IMR-90 (cell line): ENCODE measurements at regions not wholly inside any gene's neighbourhood (a gene's known extent, or its start where the extent isn't known, plus 50 kb on each side); places are given as distances from the start of the nearest gene placed in this dataset.

ENCODE experiments used
- ATAC-seq: fragments of 200-7000 bp; cut with Tn5 transposase; 2 replicates; pipeline ENCODE4 v1.9.1; 2020; ENCODE audit warnings: low read depth, mild to moderate bottlenecking, moderate library complexity
- BruUV-seq: library from RNA; stranded (reverse); fragments of 400-500 nt; replicated peaks from 2 replicates; lab custom pipeline; 2021; lab: Mats Ljungman, UMichigan
- CTCF ChIA-PET: fragments of 300-600 bp; formaldehyde crosslinking; extraction: SDS; loops from one replicate; lab custom pipeline; 2021; ENCODE audit warnings: antibody characterized with exemption; lab: Yijun Ruan, JAX
- POLR2A ChIA-PET: fragments of 300-600 bp; sonication (Branson Sonifier 250); formaldehyde crosslinking; loops from one replicate; lab custom pipeline; 2022; ENCODE audit warnings: antibody characterized with exemption; ENCODE audit not compliant: unreplicated experiment; lab: Charles Lee
- DNase-seq: peaks from one replicate; pipeline ENCODE4 v3.0.0; 2013
- H2AFZ ChIP-seq: replicated peaks from 2 replicates; pipeline ENCODE3; 2013; ENCODE audit warnings: low read length, mild to moderate bottlenecking; ENCODE audit not compliant: poor library complexity
- H2AK5ac ChIP-seq: 2 replicates; pipeline ENCODE4 v1.6.1; 2013; ENCODE audit warnings: low read depth, low read length, inconsistent platforms
- H2AK9ac ChIP-seq: replicated peaks from 2 replicates; pipeline ENCODE3; 2013; ENCODE audit warnings: mild to moderate bottlenecking, low read depth, low read length, moderate library complexity; ENCODE audit not compliant: poor library complexity
- H2BK120ac ChIP-seq: 2 replicates; pipeline ENCODE4 v1.6.1; 2013; ENCODE audit warnings: low read depth, low read length, inconsistent platforms
- H2BK15ac ChIP-seq: 3 replicates; pipeline ENCODE4 v1.6.1; 2013; ENCODE audit warnings: low read depth, low read length, inconsistent platforms
- H2BK20ac ChIP-seq: 2 replicates; pipeline ENCODE4 v1.6.1; 2013; ENCODE audit warnings: low read depth, mild to moderate bottlenecking, inconsistent platforms, low read length, moderate library complexity
- H2BK5ac ChIP-seq: 2 replicates; pipeline ENCODE4 v1.6.1; 2013; ENCODE audit warnings: mild to moderate bottlenecking, low read depth, low read length, inconsistent platforms; ENCODE audit not compliant: poor library complexity, severe bottlenecking
- H3K14ac ChIP-seq: replicated peaks from 2 replicates; pipeline ENCODE4 v1.6.1; 2013; ENCODE audit warnings: low read depth, low read length, inconsistent platforms
- H3K18ac ChIP-seq: 2 replicates; pipeline ENCODE4 v1.6.1; 2013; ENCODE audit warnings: low read depth, low read length, control low read depth
- H3K23ac ChIP-seq: 2 replicates; pipeline ENCODE4 v1.6.1; 2013; ENCODE audit warnings: low read depth, low read length, inconsistent platforms
- H3K27ac ChIP-seq: 2 replicates; pipeline ENCODE4 v1.5.1; 2013; ENCODE audit warnings: mild to moderate bottlenecking, control low read depth, low read length; ENCODE audit not compliant: insufficient read depth
- H3K27me3 ChIP-seq: 2 replicates; pipeline ENCODE4 v1.6.1; 2013; ENCODE audit warnings: low read length; ENCODE audit not compliant: control insufficient read depth, insufficient read depth
- H3K36me3 ChIP-seq: 2 replicates; pipeline ENCODE4 v1.6.1; 2013; ENCODE audit warnings: low read length, mixed read lengths; ENCODE audit not compliant: control insufficient read depth, insufficient read depth
- H3K4ac ChIP-seq: 2 replicates; pipeline ENCODE4 v1.6.1; 2013; ENCODE audit warnings: low read depth, low read length, inconsistent platforms
- H3K4me1 ChIP-seq: 2 replicates; pipeline ENCODE4 v1.6.1; 2013; ENCODE audit warnings: low read length, mixed read lengths; ENCODE audit not compliant: control insufficient read depth, insufficient read depth
- H3K4me2 ChIP-seq: 2 replicates; pipeline ENCODE4 v1.6.1; 2013; ENCODE audit warnings: low read depth, mild to moderate bottlenecking, control low read depth, low read length, moderate library complexity
- H3K4me3 ChIP-seq: 2 replicates; pipeline ENCODE4 v1.5.1; 2013; ENCODE audit warnings: low read depth, mild to moderate bottlenecking, control low read depth, low read length, moderate library complexity; ENCODE audit not compliant: insufficient read depth
- H3K56ac ChIP-seq: 2 replicates; pipeline ENCODE4 v1.6.1; 2013; ENCODE audit warnings: low read length, inconsistent platforms; ENCODE audit not compliant: insufficient read depth; ENCODE audit errors: extremely low read depth
- H3K79me1 ChIP-seq, 2 experiments: 2 replicates each; pipeline ENCODE4 v1.6.1; 2013; ENCODE audit warnings: low read length in 2 of 2, inconsistent platforms in 1 of 2, low read depth in 1 of 2
- H3K9ac ChIP-seq: 2 replicates; pipeline ENCODE4 v1.6.1; 2013; ENCODE audit warnings: low read depth, low read length, control low read depth
- H3K9me1 ChIP-seq: 2 replicates; pipeline ENCODE4 v1.6.1; 2013; ENCODE audit warnings: low read length, inconsistent platforms; ENCODE audit not compliant: insufficient read depth
- H3K9me3 ChIP-seq: 2 replicates; pipeline ENCODE4 v1.6.1; 2013; ENCODE audit warnings: low read length; ENCODE audit not compliant: control insufficient read depth, insufficient read depth
- H4K20me1 ChIP-seq: 2 replicates; pipeline ENCODE4 v1.6.1; 2013; ENCODE audit warnings: low read length, inconsistent platforms; ENCODE audit not compliant: insufficient read depth
- H4K5ac ChIP-seq: 2 replicates; pipeline ENCODE4 v1.6.1; 2013; ENCODE audit warnings: mild to moderate bottlenecking, low read depth, low read length, control low read depth
- H4K8ac ChIP-seq, 2 experiments: 2 replicates each; pipeline ENCODE4 v1.6.1; 2013; ENCODE audit warnings: low read depth in 2 of 2, low read length in 2 of 2, control low read depth in 1 of 2, inconsistent platforms in 1 of 2
- H4K91ac ChIP-seq: 2 replicates; pipeline ENCODE4 v1.6.1; 2013; ENCODE audit warnings: low read depth, low read length, inconsistent platforms; ENCODE audit not compliant: insufficient read depth
- BHLHE40 ChIP-seq: fragments of 150-350 bp; IDR thresholded peaks from 2 replicates; pipeline ENCODE4 v1.6.1; 2016; ENCODE audit warnings: mild to moderate bottlenecking, low read depth, low read length
- CEBPB ChIP-seq: IDR thresholded peaks from 2 replicates; pipeline ENCODE4 v1.6.1; 2012; ENCODE audit warnings: low read depth, low read length, improper control_type of control experiment
- CHD1 ChIP-seq: IDR thresholded peaks from 2 replicates; pipeline ENCODE4 v1.6.1; 2012; ENCODE audit warnings: low read depth, low read length, improper control_type of control experiment
- FOS ChIP-seq: fragments of 150-350 bp; IDR thresholded peaks from 2 replicates; pipeline ENCODE4 v1.6.1; 2016; ENCODE audit warnings: low read depth, low read length
- MAFK ChIP-seq: IDR thresholded peaks from 2 replicates; pipeline ENCODE4 v1.6.1; 2012; ENCODE audit warnings: low read depth, low read length, improper control_type of control experiment
- MAZ ChIP-seq: IDR thresholded peaks from 2 replicates; pipeline ENCODE4 v1.6.1; 2012; ENCODE audit warnings: low read depth, mild to moderate bottlenecking, low read length, improper control_type of control experiment, moderate library complexity, borderline replicate concordance
- MXI1 ChIP-seq: IDR thresholded peaks from 2 replicates; pipeline ENCODE4 v1.6.1; 2012; ENCODE audit warnings: low read depth, mild to moderate bottlenecking, low read length, moderate library complexity, borderline replicate concordance
- NFE2L2 ChIP-seq: fragments of 150-350 bp; IDR thresholded peaks from 2 replicates; pipeline ENCODE4 v1.6.1; 2016; ENCODE audit warnings: low read depth, mild to moderate bottlenecking, low read length
- POLR2A ChIP-seq: IDR thresholded peaks from 2 replicates; pipeline ENCODE4 v1.6.1; 2012; ENCODE audit warnings: mild to moderate bottlenecking, low read depth, low read length
- RAD21 ChIP-seq: IDR thresholded peaks from 2 replicates; pipeline ENCODE4 v1.6.1; 2012; ENCODE audit warnings: low read length, improper control_type of control experiment
- RCOR1 ChIP-seq: IDR thresholded peaks from 2 replicates; pipeline ENCODE4 v1.6.1; 2012; ENCODE audit warnings: mild to moderate bottlenecking, low read length, improper control_type of control experiment; ENCODE audit not compliant: insufficient replicate concordance
- RFX5 ChIP-seq: IDR thresholded peaks from 2 replicates; pipeline ENCODE4 v1.8.0; 2012; ENCODE audit warnings: low read depth, mild to moderate bottlenecking, low read length, moderate library complexity
- SMC3 ChIP-seq: fragments of 150-350 bp; IDR thresholded peaks from 2 replicates; pipeline ENCODE4 v1.6.1; 2016; ENCODE audit warnings: low read depth, mild to moderate bottlenecking, antibody characterized with exemption, low read length, moderate library complexity
- WGBS, 2 experiments: methylation state at CpG; one replicate each; pipeline versions ENCODE4 v1.1.5 to v1.1.7; 2013; ENCODE audit warnings: missing lambda C conversion rate in 2 of 2; ENCODE audit not compliant: insufficient read length in 1 of 2; ENCODE audit errors: extremely low coverage in 2 of 2; 5-methylcytosine and 5-hydroxymethylcytosine counted together
- dilution Hi-C: fragments of 300-500 bp; cut with HindIII; formaldehyde crosslinking; loops from one replicate; pipeline ENCODE4 v1.14.3; 2018; ENCODE audit warnings: low sequenced_read_pairs; ENCODE audit not compliant: unreplicated experiment
- in situ Hi-C: fragments of 300-500 bp; cut with MboI; formaldehyde crosslinking; loops from 3 replicates; pipeline ENCODE4 v1.14.3; 2019; ENCODE audit warnings: low sequenced_read_pairs, inconsistent platforms, mixed read lengths
- intact Hi-C: fragments of 100-400 bp; cut with micrococcal nuclease; formaldehyde crosslinking; loops from 2 replicates; pipeline ENCODE4 v1.10.0; 2022
- TF ChIP-seq, protein P1 (sequence below): fragments of 150-350 bp; IDR thresholded peaks from 2 replicates; pipeline ENCODE4 v1.6.1; 2017; ENCODE audit warnings: mild to moderate bottlenecking, antibody characterized with exemption, low read length, low read depth
- TF ChIP-seq, protein P2 (sequence below): conservative IDR thresholded peaks from 2 replicates; pipeline ENCODE4 v1.5.1; 2012; ENCODE audit warnings: mild to moderate bottlenecking, low read depth, low read length, improper control_type of control experiment
- TF ChIP-seq, protein P3 (sequence below): fragments of 150-350 bp; IDR thresholded peaks from 2 replicates; pipeline ENCODE4 v1.6.1; 2016; ENCODE audit warnings: low read depth, mild to moderate bottlenecking, low read length, moderate library complexity, borderline replicate concordance

DNA sequence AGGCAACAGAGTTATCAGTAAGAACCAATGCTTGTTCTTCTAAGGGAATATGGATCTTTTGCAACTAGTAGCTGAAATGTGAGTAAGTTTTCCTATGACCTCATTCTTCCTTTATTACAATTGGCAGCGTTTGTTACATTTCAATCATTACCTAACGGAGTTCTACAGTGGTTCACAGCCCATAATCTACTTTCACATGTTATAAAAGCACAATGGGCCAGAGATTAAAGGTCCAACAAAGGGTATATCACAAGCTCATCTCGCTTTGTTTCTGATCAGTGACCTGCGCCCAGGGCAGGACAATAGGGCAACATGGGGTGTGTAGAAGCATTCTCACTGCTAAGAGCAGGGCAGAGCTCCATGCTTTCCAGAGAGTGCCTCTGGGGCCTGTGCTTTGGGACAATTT lies 279.9 kb upstream of the DYNLRB2 start:
- Histone ChIP-seq H2AK5ac (no peak overlapping the region), H2BK15ac (no peak overlapping the region), H3K36me3 (no peaks in the 10 kb centered on the region), H3K9ac (no peak overlapping the region), H3K4me1 (no peaks in the 10 kb centered on the region), H2BK20ac (no peak overlapping the region), H3K79me1 (no peaks in the 10 kb centered on the region), H2AFZ (no peak overlapping the region), H3K18ac (no peak overlapping the region), H4K8ac (no peak overlapping the region), H3K23ac (no peak overlapping the region), H3K9me3 (no peaks in the 10 kb centered on the region), H2BK120ac (no peak overlapping the region), H3K9me1 (no peaks in the 10 kb centered on the region), H3K4me3 (no peak overlapping the region), H3K4me2 (no peak overlapping the region), H3K56ac (no peak overlapping the region), H4K20me1 (no peaks in the 10 kb centered on the region), H2BK5ac (no peak overlapping the region), H3K4ac (no peak overlapping the region), H2AK9ac (no peak overlapping the region), H4K91ac (no peak overlapping the region), H3K14ac (no peak overlapping the region), H4K5ac (no peak overlapping the region), H3K27ac (no peak overlapping the region), H3K27me3 (no peaks in the 10 kb centered on the region; the same call in 1 of the 2 replicates)
- TF ChIP-seq CEBPB (no peak), BHLHE40 (no peak), SMC3 (no peak), RFX5 (no peak), RCOR1 (no peak), POLR2A (no peak), MAFK (no peak), RAD21 (no peak), NFE2L2 (no peak), CHD1 (no peak), FOS (no peak), MAZ (no peak), MXI1 (no peak)
- TF ChIP-seq, protein P1, sequence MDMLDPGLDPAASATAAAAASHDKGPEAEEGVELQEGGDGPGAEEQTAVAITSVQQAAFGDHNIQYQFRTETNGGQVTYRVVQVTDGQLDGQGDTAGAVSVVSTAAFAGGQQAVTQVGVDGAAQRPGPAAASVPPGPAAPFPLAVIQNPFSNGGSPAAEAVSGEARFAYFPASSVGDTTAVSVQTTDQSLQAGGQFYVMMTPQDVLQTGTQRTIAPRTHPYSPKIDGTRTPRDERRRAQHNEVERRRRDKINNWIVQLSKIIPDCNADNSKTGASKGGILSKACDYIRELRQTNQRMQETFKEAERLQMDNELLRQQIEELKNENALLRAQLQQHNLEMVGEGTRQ: no peak
- TF ChIP-seq, protein P2, sequence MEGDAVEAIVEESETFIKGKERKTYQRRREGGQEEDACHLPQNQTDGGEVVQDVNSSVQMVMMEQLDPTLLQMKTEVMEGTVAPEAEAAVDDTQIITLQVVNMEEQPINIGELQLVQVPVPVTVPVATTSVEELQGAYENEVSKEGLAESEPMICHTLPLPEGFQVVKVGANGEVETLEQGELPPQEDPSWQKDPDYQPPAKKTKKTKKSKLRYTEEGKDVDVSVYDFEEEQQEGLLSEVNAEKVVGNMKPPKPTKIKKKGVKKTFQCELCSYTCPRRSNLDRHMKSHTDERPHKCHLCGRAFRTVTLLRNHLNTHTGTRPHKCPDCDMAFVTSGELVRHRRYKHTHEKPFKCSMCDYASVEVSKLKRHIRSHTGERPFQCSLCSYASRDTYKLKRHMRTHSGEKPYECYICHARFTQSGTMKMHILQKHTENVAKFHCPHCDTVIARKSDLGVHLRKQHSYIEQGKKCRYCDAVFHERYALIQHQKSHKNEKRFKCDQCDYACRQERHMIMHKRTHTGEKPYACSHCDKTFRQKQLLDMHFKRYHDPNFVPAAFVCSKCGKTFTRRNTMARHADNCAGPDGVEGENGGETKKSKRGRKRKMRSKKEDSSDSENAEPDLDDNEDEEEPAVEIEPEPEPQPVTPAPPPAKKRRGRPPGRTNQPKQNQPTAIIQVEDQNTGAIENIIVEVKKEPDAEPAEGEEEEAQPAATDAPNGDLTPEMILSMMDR: no peak
- TF ChIP-seq, protein P3, sequence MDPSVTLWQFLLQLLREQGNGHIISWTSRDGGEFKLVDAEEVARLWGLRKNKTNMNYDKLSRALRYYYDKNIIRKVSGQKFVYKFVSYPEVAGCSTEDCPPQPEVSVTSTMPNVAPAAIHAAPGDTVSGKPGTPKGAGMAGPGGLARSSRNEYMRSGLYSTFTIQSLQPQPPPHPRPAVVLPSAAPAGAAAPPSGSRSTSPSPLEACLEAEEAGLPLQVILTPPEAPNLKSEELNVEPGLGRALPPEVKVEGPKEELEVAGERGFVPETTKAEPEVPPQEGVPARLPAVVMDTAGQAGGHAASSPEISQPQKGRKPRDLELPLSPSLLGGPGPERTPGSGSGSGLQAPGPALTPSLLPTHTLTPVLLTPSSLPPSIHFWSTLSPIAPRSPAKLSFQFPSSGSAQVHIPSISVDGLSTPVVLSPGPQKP: no peak
- intact Hi-C loops: no loop called here
- ChIA-PET POLR2A (no interaction called here), CTCF (interaction anchor here (0.6 to 1.0 kb wide), 3 partner anchors 11 to 19 kb away, joined by 3 to 7 read pairs (median 4); no protein-coding TSS in a partner anchor)
- no TSS peak for BruUV-seq
- no CpG with 5 or more reads among the region's 4 CpGs for WGBS, 2 experiments
- dilution Hi-C loops: no loop called here
- DNase-seq (peak; percentile 13), ATAC-seq (no peak)
- in situ Hi-C loops: no loop called here
